ENCODE measurements at regions not wholly inside any gene's neighbourhood (a gene's known extent, or its start where the extent isn't known, plus 50 kb on each side); places are given as distances from the start of the nearest gene placed in this dataset.
A peak's percentile ranks its signal among the peaks of the same experiment; 100 is the strongest.

- no peak overlapping the region for H2AFZ ChIP-seq (ENCODE audit: low read length)
- no peaks in the 10 kb centered on the region; a peak in 1 of 5 replicates for H3K9me3 Mint-ChIP-seq
- H3K18ac ChIP-seq (ENCODE audit: insufficient read length, low read depth, low read length), result no peak overlapping the region
- H3K9ac ChIP-seq (ENCODE audit: extremely low read depth, insufficient read length, low read length), result no peak overlapping the region
- no peak overlapping the region for H2BK12ac ChIP-seq (ENCODE audit: insufficient read length, low read depth, low read length)
- H4K5ac ChIP-seq (ENCODE audit: insufficient read length, low read depth, low read length), result no peak overlapping the region
- H3K79me1 ChIP-seq (ENCODE audit: insufficient read depth, low read depth, low read length, poor library complexity, severe bottlenecking), result no peaks in the 10 kb centered on the region
- H3K36me3 Mint-ChIP-seq (ENCODE audit: insufficient read depth in 1 of 3, low read depth in 3 of 3), result peaks cover 0 to 1% (median 0%) of the 10 kb centered on the region in 3 experiments; a peak in 1 of 7 replicates
- no peaks in the 10 kb centered on the region for H3K27me3 ChIP-seq (ENCODE audit: insufficient read depth, low read length)
- H3K27ac ChIP-seq (ENCODE audit: insufficient read length, low read depth, low read length), result no peak overlapping the region
- no peak overlapping the region for H3T11ph ChIP-seq (ENCODE audit: low read length)
- H2BK5ac ChIP-seq (ENCODE audit: insufficient read length, low read length), result no peak overlapping the region
- no peaks in the 10 kb centered on the region for H3K79me2 ChIP-seq (ENCODE audit: insufficient read depth, low read length)
- no peak overlapping the region for H4K8ac ChIP-seq (replicated peaks; ENCODE audit: insufficient read length, low read depth, low read length)
- H3K23me2 ChIP-seq (ENCODE audit: insufficient read length, low read depth, low read length, poor library complexity, severe bottlenecking), result no peaks in the 10 kb centered on the region
- DNase-seq, result peak; percentile 20
- TF ChIP-seq CTCF (conservative IDR thresholded peaks at IDR 0.05), result no peak
- H3K27me3 Mint-ChIP-seq (ENCODE audit: low read depth), result no peaks in the 10 kb centered on the region
- no peak overlapping the region for H3K4me2 ChIP-seq (ENCODE audit: insufficient read depth, insufficient read length, low read length)
- no peaks in the 10 kb centered on the region for H3K4me1 ChIP-seq (ENCODE audit: insufficient read depth, low read length)
- WGBS (ENCODE audit: extremely low coverage, insufficient read length, low lambda C conversion rate), result no CpG with 5 or more reads among the region's 14 CpGs
- H2BK120ac ChIP-seq (ENCODE audit: low read depth, low read length, poor library complexity, severe bottlenecking), result no peak overlapping the region
- no peak overlapping the region for H4K91ac ChIP-seq (ENCODE audit: insufficient read length, low read depth, low read length)
- no peak overlapping the region for H3K27ac Mint-ChIP-seq
- no peak overlapping the region for H3K4ac ChIP-seq (ENCODE audit: low read depth, low read length)
- no peaks in the 10 kb centered on the region for H3K9me3 ChIP-seq (ENCODE audit: control insufficient read depth, low read depth, low read length)
- no peaks in the 10 kb centered on the region for H4K20me1 ChIP-seq (ENCODE audit: control insufficient read depth, insufficient read depth, insufficient read length)
- no peak overlapping the region for H2AK5ac ChIP-seq (ENCODE audit: insufficient read length, low read length)
- no peak overlapping the region for H3K4me3 Mint-ChIP-seq
- H2BK15ac ChIP-seq (ENCODE audit: low read depth, low read length), result no peak overlapping the region
- H2BK20ac ChIP-seq (ENCODE audit: low read depth, low read length, poor library complexity, severe bottlenecking), result no peak overlapping the region
- H3K23ac ChIP-seq (ENCODE audit: insufficient read length, low read depth, low read length), result no peak overlapping the region
- no peak overlapping the region for H3K56ac ChIP-seq (ENCODE audit: insufficient read length, low read depth, low read length)
- H3K14ac ChIP-seq (ENCODE audit: insufficient read depth, low read length), result no peak overlapping the region
- peaks cover 4 to 7% of the 10 kb centered on the region in 2 experiments for H3K4me1 Mint-ChIP-seq
These were observed 226.7 kb upstream of the WSCD1 start for GRCh38 chr17:5843366-5844026.
